DMS53 (cell line): ENCODE measurements at regions not wholly inside any gene's neighbourhood (a gene's known extent, or its start where the extent isn't known, plus 50 kb on each side); places are given as distances from the start of the nearest gene placed in this dataset.

Experiments used
- DNase-seq: peaks from one replicate; lab custom pipeline; 2025; lab: John Stamatoyannopoulos, UW

DNA sequence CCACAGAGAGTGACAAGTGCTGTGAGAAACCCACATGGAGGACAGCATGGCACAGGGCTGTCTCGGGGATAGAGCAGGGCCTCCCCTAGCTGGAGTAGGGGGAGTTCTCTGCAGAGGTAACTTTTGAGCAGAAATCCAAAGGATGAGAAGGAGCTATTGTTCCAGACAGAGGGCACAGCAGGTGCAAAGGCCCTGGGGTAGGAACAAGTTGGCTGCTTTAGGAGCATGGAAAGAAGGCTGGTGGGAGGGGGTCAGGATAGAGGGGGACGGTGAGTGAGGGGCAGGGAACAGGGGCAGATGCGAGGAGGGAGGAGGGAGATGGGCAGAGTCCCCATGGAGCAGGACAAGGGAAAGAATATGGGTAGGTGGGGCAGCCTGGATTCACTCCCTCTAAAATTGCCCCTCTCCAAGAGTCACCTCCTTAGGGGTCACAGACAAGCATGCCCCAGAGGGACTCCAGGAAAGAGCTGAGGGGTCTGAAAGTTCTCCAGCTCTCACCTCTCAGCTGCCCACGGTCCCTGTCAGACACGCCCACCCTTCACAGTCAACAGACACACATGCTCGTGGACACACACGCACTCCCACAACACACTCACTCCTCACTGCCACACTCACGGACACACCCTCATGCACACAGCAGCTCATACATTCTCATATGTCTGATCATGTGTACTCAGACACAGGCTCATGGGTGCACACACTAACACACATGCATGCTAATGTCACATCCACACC lies 110.7 kb downstream of the LITAF start:
- no peak for DNase-seq

DNA sequence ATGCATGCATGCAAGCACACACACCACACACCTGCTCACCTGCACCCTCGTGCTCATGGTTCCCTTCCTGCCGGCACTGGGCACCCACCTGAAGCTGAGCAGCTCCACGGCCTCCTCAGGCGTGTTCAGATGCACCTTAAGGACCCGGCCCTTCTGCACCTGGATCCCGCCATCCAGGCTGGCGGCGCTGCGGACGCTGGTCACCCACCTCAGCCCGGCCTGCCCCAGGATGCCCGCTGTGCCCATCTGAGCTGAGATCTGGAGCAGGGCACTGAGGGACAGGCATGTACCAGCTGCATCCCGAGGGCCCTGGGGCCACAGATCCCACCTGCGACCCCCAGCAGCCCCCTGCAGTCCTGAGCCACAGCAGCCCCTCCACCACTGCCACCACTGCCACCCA lies 110.0 kb downstream of the LITAF start:
- DNase-seq = no peak

DNA sequence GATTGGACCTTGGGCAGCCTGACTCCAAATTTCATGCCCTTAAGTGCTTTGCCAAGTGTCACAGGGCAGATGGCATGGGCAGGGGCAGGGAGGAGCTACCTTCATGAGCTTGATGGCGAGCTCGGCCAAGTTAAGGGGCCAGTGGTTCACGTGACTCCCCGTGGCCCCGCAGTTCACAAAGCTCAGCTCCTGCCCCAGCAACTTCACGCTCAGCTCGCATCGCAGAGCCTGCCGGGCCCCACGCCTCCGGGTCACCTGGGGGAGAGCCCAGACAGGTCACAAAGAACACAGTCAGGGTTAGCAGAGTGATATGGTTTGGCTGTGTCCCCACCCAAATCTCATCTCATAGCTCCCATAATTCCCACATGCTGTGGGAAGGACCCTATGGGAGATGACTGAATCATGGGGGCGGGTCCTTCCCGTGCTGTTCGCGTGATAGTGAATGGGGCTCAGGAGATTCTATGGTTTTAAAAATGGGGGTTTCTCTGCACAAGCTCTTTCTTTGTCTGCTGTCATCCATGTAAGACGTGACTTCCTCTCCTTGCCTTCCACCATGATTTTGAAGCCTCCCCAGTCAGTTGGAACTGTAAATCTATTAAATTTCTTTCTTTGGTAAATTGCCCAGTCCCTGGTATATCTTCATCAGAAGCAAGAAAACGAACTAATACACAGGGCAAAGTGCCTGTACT lies 108.1 kb downstream of the LITAF start:
- no peak for DNase-seq

DNA sequence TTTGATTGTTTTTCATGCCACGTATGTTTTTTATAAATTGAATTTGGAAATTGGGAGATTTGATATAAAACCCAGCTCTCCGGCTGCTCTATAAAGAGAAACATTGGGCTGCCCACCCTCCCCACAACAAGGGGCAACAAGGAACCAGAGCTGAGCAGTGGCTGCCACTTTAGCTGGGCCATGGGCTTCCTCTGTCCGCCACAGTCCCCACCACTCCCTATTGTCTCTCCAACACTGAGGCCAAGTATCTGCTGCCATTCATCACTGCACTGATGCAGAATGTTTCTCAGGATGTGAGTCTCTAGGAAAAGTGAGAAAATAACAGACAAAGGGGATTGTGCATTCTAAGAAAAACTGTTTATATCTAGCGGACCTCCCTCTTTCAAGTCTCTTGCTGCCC lies 106.8 kb downstream of the LITAF start:
- no peak for DNase-seq

DNA sequence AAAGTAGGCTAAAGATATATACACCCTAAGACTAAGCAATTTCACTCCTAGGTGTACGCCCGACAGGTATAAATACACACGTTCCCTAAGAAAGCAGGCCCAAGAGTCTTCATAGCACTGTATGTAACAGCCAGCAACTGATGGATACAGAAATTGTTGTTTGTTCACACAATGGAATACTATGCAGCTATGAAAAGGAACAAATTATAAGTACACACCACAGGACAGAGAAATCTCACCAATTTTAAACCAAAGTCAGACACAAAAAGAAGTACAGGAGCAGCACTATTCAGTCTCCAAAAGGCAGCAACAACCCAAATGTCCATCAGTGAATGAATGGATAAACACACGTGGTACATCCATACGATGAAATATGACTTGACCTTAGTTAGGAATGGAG lies 106.1 kb downstream of the LITAF start:
- DNase-seq = no peak

DNA sequence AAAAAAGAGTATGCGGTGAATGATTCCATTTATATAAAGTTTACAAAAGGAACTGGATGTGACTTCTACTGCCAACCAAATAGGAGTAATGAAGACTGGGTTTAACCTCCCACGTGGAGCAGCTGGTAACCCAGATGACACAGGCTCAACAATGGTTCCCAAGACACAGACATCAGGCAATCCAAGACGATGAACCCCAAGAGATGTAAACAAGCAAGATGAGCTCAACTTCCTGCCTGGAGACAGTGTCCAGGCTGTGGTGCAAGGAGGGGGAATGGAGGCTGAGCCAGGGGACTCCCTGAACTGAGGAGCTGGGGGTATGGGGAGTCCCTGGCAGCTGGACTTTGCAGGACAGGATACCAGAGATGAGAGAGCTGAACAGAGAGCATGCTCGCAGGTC lies 104.7 kb downstream of the LITAF start:
- no peak for DNase-seq

DNA sequence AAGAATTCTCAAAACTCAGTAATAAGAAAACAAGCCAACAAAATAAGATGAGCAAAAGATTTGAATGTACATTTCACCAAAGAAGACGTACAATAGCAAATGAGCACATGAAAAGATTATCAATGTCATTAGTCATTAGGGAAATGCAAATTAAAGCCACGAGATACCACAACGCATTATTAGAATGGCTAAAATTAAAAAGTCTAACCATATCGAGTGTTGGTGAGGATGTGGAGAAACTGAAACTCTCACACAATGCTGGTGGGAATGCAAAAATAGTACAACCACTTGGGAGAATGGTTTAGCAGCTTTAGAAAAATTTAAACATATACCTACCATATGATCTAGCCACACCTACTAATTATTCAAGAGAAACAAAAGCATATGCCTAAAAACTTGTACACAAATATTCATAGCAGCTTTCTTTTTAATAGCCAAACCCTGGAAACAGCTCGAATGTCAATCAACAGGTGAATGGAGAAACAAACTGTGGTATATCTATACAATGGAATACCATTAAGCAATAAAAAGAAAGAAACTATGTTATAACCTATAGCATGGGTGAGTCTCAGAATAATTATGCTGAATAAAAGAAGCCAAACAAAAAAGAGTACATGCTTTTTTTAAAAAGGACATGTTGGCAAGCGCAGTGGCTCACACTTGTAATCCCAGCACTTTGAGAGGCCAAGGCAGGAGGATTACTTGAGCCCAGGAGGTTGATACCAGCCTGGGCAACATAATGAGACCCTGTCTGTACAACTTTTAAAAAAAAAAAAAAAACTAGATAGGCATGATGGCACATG lies 103.6 kb downstream of the LITAF start:
- no peak for DNase-seq

DNA sequence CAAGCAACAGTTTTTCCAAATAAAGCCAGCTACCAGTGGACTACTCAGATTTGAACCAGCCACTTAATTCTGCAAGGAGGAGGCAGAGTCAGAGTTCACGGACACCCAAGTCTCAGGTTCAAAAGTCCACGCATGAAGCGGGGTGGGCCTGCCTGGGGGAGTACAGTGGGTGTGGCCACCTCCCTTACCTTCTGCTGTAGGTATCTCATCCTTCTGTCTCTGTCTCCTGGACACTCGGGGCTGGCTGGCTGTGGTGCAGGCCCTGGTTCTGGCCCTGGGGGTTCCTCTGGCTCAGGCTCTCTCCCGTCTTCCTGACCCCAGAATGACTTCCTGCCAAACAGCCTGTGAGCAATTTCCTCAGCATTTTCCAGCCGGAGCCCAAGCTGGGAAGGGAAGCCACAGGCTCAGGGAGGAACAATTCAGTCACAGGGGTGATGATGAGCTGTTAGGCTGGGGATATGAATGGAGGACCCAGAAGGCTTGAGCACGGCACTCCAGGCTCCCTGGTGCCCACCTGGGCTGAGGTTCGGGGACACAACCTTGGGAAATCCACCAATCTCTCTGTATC lies 101.9 kb downstream of the LITAF start:
- no peak for DNase-seq

DNA sequence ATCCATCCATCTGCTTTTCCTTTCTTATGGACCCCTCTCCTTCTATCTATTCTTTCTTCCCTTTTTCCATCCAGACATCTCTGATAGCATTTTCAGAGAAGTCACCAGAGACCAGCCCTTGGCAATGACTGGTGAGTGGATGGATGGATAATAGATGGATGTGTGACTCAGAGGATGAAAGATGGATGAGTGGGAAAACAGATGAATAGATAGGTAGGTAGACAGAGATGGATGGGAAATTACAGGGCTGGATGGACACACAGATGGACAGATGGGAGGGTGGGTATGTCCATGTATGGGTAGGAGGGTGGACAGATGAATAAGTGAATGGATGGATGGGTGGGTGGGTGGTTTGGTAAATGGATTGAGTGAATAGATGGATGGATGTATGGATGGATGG lies 101.0 kb downstream of the LITAF start:
- DNase-seq = no peak

DNA sequence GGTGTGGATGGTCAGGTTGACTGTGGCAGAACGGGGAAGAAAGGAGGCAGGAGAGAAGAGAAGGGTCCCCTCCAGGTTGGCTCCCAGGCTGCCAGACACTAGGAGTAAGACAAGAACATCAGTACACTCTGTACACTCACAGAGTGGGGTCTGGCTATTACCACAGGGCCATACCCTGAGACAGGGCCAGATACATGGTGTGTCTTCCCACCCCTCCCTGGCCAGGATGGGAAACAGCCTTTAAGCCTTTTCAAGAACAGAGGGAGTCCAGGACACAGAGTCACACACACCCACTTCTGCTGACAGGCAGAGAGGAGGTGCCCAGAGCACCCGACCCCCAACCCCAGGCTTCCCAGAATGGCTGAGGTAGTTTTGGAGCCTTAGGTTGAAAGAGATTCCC lies 99.4 kb downstream of the LITAF start:
- DNase-seq = no peak

DNA sequence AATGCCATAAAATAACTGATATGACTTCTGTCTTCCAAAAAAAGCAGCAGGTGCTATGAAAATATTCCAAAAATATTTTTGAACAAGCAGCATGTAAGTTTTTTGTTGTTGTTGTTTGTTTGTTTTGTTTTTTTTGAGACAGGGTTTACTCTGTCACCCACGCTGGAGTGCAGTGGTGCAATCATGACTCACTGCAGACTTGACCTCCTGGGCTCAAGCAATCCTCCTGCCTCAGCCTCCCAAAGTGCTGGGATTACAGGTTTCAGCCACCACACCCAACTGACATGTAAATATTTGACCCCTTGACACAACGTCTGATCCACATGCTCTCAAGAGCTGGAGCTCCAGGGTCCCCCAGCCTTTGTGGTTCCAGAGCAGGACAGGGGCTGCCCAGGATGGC lies 98.4 kb downstream of the LITAF start:
- DNase-seq = no peak

DNA sequence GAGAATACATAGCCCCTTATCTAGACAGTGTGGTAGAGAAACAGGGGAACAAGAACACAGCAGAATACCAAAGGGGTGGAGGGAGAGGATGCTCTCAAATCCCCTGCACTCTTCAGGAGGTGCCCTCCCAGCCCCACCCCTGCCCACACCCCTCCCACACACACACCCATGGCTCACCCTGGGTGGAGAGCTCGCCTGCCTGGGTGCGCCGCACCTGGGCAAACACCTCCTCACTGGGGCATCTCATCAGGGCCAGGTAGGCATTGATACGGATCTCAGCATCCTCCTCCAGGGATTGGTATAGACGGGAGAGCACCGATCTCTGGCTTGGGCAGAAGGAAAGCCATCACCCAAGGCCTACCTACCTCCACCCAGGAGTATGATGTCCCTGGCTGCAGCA lies 95.2 kb downstream of the LITAF start:
- no peak for DNase-seq

DNA sequence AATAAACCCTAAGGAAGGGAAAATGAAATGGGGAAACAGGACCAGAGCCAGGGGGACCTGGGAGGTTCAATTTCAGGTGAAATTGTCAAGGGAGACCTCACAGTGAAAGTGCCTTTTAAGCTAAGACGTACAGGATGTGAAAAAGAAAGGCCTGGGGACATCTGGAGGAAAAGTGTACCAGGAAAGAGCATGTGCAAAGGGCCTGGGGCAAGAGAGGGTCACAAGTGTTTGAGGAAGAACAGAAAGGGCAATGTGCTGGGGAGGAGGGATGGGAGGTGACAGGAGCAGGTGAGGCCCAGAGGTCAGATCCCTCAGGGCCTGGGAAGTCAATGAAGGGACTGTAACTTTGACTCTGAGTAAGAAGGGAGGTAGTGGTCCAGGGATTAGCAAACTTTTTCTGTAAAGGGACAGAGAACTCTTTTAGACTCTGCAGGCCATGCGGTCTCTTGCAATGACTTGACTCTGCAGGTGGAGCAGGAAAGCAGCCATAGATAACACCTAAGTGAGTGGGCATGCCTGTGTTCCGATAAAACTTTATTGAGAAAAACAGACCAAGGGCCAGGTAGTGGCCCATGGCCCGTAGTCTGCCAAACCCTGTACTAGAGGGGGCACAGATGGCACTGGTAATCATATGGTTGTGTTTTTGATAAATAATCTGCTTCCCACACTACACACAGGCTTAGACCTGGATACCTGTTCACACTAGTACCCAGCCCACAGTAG lies 93.8 kb downstream of the LITAF start:
- DNase-seq = no peak

DNA sequence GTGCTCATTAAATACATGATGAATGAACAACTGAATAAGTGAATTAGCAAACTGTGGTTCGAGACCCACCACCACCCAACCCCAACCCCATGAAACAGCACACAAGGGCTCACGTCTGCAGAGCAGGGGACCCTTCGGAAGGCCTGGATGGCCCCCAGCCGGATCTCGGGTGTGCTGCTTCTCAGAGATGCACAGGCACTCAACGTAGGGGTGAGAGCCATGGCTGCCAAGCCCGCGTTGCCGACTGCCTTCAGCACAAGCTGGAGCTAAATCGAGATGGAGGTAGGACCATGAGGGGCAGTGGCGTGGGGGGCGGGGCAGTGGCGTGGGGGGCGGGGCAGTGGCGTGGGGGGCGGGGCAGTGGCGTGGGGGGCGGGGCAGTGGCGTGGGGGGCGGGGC lies 93.2 kb downstream of the LITAF start:
- DNase-seq = no peak

DNA sequence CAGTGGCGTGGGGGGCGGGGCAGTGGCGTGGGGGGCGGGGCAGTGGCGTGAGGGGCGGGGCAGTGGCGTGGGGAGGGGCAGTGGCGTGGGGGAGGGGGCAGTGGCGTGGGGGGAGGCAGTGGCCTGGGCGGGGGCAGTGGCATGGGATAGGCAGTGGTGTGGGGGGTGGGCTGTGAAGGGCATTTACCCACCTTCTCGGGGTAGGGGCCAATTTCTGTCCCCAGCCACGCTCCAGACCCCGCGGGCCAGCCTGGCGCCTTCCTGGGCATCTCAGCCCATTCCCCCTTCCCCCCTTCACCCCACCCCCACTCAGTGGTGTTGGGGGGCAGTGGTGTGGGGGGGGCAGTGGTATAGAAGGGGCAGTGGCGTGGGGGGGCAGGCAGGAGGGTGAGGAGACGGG lies 92.7 kb downstream of the LITAF start:
- no peak for DNase-seq

DNA sequence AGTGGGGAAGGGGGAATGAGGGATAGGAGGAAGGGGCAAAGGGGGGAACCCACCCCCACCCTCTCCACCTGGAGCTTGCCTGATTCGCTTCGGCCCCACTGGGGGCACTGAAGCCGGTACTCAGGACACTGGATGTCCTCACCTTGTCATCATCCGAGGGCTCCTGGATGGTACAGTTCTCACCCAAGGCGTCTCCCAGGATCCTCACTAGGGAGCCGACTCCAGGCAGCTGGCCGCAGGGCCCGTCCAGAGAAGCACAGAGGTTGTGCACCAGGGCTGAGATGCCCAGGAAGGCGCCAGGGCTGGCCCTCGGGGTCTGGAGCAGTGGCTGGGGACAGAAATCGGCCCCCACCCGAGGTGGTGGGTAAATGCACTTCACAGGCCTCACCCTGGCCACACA lies 92.3 kb downstream of the LITAF start:
- no peak for DNase-seq

DNA sequence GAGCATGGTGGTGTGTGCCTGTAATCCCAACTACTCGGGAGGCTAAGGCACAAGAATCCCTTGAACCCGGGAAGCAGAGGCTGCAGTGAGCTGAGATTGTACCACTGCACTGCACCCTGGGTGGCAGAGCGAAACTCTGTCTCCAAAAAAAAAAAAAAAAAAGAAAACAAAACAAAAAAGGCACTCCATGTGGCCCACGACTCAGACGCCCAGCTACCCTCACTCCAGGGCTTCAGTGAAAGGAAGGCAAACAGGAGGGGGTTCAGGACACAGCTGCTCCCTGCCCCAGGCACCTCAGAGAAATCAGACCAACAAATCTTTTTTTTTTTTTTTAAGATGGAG lies 91.7 kb downstream of the LITAF start:
- DNase-seq = no peak
